Progenitor cell of endocrine pancreas (in vitro differentiated cells): ENCODE measurements at regions not wholly inside any gene's neighbourhood (a gene's known extent, or its start where the extent isn't known, plus 50 kb on each side); places are given as distances from the start of the nearest gene placed in this dataset.

Experiments
- DNase-seq: peaks from one replicate; pipeline ENCODE4 v3.0.0; 2021; ENCODE audit warnings: low spot score; ENCODE audit not compliant: unreplicated experiment
- H3K27ac Mint-ChIP-seq: 2 replicates; pipeline ENCODE4 v1.8.0; 2021; ENCODE audit warnings: mild to moderate bottlenecking, moderate library complexity, mixed read lengths
- H3K27me3 Mint-ChIP-seq: 2 replicates; pipeline ENCODE4 v1.8.0; 2021; ENCODE audit warnings: mixed read lengths
- H3K36me3 Mint-ChIP-seq: 2 replicates; pipeline ENCODE4 v1.8.0; 2022; ENCODE audit warnings: mixed read lengths; ENCODE audit not compliant: insufficient read depth
- H3K4me1 Mint-ChIP-seq: 2 replicates; pipeline ENCODE4 v1.8.0; 2021; ENCODE audit warnings: low read depth, mixed read lengths
- H3K4me3 Mint-ChIP-seq: 2 replicates; pipeline ENCODE4 v1.8.0; 2021; ENCODE audit warnings: low read depth, mild to moderate bottlenecking, moderate library complexity, mixed read lengths
- H3K9me3 Mint-ChIP-seq: 2 replicates; pipeline ENCODE4 v1.8.0; 2021; ENCODE audit warnings: low read depth, mixed read lengths
- CTCF ChIP-seq: fragments of 200-600 bp; sonication (generic); IDR thresholded peaks from one replicate; pipeline ENCODE4 v1.5.0; 2021; ENCODE audit warnings: antibody characterized with exemption, mild to moderate bottlenecking; ENCODE audit not compliant: unreplicated experiment

- Mint-ChIP-seq H3K4me1 (peaks cover 1% of the 10 kb centered on the region), H3K27me3 (peaks cover 5% of the 10 kb centered on the region)
- DNase-seq = no peak
Measured at GRCh38 chr2:8059794-8060193, 622.1 kb upstream of the ID2 start.

GRCh38 chr2:8061219-8061618 is 620.6 kb upstream of the ID2 start:
- DNase-seq = no peak
- Mint-ChIP-seq H3K9me3 (peaks cover 12% of the 10 kb centered on the region), H3K36me3 (no peaks in the 10 kb centered on the region), H3K4me3 (no peak overlapping the region), H3K27ac (no peak overlapping the region), H3K4me1 (peaks cover 1% of the 10 kb centered on the region), H3K27me3 (peaks cover 5% of the 10 kb centered on the region)
- no peak for TF ChIP-seq CTCF

More at GRCh38 chr2:8059794-8060193, 622.1 kb upstream of the ID2 start:
- no peak overlapping the region for H3K27ac Mint-ChIP-seq
- TF ChIP-seq CTCF = no peak
- no peaks in the 10 kb centered on the region for H3K36me3 Mint-ChIP-seq
- H3K9me3 Mint-ChIP-seq = peaks cover 15% of the 10 kb centered on the region
- no peak overlapping the region for H3K4me3 Mint-ChIP-seq

- Mint-ChIP-seq H3K27ac (no peak overlapping the region), H3K27me3 (peaks cover 5% of the 10 kb centered on the region), H3K4me3 (no peak overlapping the region), H3K36me3 (no peaks in the 10 kb centered on the region), H3K9me3 (peaks cover 3% of the 10 kb centered on the region), H3K4me1 (no peaks in the 10 kb centered on the region)
- DNase-seq = no peak
- no peak for TF ChIP-seq CTCF
Measured at GRCh38 chr2:8064603-8065002, 617.3 kb upstream of the ID2 start.

- H3K36me3 Mint-ChIP-seq = no peaks in the 10 kb centered on the region
- H3K9me3 Mint-ChIP-seq = peaks cover 3% of the 10 kb centered on the region
- no peak overlapping the region for H3K4me3 Mint-ChIP-seq
- no peak for TF ChIP-seq CTCF
- H3K27me3 Mint-ChIP-seq = peaks cover 5% of the 10 kb centered on the region
- H3K27ac Mint-ChIP-seq = no peak overlapping the region
- DNase-seq = no peak
- no peaks in the 10 kb centered on the region for H3K4me1 Mint-ChIP-seq
Measured at GRCh38 chr2:8065191-8065590, 616.7 kb upstream of the ID2 start.

- no peak for TF ChIP-seq CTCF
- no peak for DNase-seq
- Mint-ChIP-seq H3K36me3 (no peaks in the 10 kb centered on the region), H3K27ac (no peak overlapping the region), H3K4me1 (no peaks in the 10 kb centered on the region), H3K4me3 (no peak overlapping the region), H3K9me3 (peaks cover 3% of the 10 kb centered on the region), H3K27me3 (no peaks in the 10 kb centered on the region)
Measured at GRCh38 chr2:8067784-8068336, 614.0 kb upstream of the ID2 start.
